IPS-NIHi7 (cell line): ENCODE measurements at regions not wholly inside any gene's neighbourhood (a gene's known extent, or its start where the extent isn't known, plus 50 kb on each side); places are given as distances from the start of the nearest gene placed in this dataset.
"Not testable (repeated sequence)": the region's sequence is repeated elsewhere in the genome, so short reads cannot be mapped to it uniquely, and the experiment has no call there.

Source experiments
- DNase-seq: peaks from one replicate; pipeline ENCODE4 v3.0.0; 2012; ENCODE audit warnings: mixed read lengths; ENCODE audit errors: extremely low spot score

DNA sequence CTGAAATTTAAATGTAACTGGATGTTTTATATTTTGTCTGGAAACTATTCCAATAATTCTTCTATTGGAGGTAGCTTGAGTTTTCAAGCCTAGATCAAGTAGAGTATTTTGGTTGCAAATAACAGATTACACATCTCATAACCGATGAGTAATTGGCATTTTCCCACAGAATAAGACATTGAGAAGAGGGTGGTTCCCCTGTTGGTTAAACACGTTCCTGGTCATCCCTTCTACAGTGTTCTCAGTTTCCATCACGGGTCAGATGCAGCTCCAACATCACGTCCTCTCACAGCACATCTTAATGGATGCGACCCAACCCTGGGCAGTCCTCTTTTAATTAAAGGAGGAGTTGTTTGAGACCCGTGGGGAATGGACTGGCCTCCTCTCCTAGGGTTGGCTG lies 149.0 kb upstream of the ZNF516 start:
- no peak for DNase-seq

DNA sequence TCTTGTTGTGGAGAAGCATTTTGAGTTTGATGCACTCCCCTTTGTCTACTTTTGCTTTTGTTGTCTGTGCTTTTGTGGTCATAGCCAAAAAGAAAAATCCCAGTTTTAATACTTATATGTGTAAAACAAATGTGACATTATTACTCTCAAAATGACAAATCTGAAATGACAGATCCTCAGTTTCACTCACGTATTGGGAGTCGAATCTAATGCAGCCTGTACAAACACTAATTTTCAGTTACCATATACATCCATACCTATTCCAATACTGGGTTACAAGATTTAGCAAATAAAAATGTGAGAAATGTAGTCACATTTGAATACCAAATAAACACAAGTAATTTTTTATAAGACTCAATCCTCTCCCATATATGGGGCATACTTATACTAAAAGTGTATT lies 148.2 kb upstream of the ZNF516 start:
- DNase-seq: no peak

DNA sequence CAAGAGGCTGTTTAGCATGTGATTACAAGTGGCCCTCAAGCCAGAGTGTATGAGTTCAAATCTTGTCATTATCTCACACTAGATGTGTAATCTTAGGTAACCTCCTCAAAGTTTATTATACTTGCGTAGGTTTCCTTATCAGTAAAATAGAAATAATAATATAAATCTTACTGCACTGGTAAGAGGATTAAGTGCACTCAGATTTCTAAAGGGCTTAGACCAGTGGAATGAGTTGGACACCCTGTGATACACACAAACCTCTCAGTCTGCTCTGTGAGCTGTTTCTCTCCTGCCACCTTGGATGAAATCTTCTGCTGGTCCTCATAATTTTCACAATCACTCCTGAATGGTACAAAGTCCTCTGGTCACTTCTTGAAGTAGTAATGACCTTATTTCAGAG lies 145.4 kb upstream of the ZNF516 start:
- DNase-seq: no peak

DNA sequence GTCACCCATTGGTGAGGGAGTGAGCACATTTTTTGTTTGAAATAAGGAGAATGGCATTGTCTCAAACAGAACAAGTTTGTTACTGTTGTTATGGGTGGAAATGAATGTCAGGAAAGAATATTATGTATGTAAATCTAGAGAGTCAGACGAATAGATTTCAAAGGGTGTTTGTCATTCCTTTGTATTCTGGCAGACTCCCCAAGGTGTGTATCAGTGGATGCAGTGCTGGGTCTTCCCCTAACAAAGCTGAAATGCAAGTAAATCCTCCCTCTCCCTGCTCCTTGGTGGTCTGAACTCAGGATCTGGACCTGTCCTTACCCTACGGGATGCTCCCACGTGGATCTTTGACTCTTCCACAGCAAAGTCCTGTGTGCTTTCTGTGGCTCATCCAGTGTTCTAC lies 139.5 kb upstream of the ZNF516 start:
- no peak for DNase-seq

DNA sequence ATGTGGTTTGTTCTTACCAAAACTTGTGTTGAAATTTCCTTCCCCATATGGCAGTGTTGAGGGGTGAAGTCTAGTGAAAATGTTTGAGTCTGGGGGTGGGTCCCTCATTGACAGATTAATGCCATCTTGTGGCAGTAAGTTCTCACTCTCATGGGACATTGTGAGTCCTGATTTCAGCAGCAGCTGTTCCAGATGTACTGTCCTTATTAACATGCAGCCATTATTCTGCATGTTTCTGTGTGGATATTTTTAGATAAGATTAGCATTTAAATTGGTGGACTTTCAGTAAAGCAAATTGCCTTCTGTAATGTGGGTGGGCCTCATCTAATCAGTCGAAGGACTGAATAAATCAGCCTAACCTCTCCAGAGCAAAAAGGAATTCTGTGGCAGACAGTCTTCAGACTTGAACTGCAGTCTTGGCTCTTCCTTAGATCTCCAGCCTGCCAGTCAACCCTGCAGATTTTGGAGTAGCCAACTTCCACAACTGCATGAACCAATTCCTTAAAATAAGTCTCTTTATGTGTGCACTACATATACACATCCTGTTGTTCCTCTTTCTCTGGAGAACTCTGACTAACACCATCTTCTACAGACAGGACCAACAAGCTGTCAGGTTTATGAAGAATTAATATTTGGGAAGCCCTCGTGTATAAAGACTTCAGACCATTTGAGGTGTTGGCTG lies 138.7 kb upstream of the ZNF516 start:
- no peak for DNase-seq

DNA sequence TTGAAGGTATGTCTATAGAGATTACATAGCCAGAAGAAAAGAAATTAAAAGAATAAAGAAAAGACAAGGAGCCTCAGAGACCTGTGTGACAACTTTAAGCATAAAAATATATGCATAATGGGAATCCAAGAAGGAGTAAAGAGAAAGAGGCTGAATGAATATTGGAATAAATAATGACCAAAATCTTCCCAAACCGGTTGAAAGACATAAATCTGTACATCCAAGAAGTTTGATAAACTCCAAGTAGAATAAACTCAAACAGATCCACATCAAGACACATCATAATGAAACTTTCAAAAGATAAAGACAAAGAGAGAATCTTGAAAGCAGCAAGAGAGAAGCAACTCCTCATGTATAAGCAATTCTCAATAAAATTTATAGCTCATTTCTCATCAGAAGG lies 132.4 kb upstream of the ZNF516 start:
- DNase-seq: no peak

DNA sequence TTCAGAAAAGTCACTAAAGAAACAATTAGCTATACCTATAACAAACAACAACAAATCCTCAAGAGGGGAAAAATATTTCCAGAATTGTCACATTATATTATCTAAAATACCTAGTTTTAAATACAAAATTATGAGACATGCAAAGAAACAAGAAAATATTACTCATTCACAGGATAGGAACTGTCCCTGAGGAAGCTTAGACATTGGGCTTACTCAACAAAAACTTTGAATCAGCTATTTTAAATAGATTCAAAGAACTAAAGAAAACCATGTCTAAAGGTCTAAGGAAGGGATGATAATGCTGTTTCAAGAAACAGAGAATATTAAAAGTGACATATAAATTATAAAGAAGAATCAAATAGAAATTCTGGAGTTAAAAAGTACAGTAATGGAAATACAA lies 131.9 kb upstream of the ZNF516 start:
- DNase-seq: no peak

DNA sequence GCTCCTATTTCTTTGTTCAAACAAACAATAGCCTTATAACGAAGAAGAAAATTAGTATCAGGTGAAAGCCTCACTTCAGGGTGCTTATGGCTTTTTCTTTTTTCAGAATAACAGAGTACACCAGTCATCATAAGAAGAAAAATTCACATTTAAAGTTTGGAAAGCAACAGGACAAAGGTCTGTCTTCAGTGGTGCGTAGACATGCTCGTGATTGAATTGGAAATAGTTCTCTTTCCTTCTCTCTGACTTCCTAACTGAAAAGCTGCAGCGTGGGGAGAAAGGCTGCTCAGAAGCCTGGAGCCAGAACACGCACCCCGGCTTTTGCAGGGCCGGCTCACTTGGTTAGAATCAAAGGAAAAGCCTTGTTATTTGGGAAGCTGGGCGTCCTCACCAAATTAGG lies 127.6 kb upstream of the ZNF516 start:
- no peak for DNase-seq

DNA sequence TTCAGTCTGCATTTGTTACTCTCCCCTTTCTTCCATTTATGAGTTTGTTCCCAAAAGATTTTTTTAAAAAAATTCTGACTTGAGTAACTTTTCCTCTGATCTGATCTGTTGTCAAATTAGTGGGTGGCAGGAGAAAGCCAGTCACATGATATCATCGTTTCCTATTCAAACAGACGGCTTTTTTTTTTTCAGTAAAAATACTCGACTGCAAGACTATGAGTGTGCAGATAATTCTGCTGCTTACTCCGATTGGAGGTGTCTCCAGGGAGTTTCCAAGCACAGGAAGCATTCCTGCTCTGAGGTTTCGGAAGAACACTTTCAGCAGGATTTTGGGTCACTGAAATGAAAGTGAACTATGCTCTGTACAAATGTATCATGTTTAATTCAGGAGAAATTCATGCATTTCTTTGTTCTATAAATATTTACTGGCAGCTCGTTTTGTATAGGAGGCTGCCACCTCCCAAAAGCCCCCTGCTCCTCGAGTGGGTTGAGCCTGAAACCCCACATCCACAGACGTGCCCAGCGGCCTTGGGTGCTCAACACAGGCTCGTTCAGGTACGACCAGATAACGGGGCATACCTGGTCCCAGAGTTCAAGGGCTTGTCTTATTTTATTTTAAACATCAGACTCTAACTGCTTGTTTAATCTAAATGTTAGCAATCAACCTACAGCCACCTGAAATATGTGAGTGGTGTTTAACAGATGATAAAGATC lies 126.9 kb upstream of the ZNF516 start:
- DNase-seq: no peak

DNA sequence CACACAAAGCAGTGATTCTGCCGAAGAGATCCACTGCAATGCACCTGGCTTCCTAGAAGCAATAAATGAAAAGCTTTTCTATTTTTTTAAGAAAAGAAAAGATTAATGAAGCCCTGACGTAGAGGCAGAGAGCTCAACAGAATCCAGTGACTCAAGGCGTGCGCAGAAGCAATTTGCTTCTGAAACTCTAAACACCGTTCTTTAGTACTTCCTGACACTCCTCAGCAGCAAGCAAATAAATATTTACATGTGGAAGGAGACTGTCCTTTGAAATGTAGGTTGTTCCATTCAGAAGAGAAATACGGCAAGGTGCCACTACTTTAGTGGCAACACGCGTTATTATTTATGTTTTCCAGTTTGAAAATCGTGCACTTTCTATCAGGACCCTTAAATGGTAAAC lies 126.2 kb upstream of the ZNF516 start:
- no peak for DNase-seq

DNA sequence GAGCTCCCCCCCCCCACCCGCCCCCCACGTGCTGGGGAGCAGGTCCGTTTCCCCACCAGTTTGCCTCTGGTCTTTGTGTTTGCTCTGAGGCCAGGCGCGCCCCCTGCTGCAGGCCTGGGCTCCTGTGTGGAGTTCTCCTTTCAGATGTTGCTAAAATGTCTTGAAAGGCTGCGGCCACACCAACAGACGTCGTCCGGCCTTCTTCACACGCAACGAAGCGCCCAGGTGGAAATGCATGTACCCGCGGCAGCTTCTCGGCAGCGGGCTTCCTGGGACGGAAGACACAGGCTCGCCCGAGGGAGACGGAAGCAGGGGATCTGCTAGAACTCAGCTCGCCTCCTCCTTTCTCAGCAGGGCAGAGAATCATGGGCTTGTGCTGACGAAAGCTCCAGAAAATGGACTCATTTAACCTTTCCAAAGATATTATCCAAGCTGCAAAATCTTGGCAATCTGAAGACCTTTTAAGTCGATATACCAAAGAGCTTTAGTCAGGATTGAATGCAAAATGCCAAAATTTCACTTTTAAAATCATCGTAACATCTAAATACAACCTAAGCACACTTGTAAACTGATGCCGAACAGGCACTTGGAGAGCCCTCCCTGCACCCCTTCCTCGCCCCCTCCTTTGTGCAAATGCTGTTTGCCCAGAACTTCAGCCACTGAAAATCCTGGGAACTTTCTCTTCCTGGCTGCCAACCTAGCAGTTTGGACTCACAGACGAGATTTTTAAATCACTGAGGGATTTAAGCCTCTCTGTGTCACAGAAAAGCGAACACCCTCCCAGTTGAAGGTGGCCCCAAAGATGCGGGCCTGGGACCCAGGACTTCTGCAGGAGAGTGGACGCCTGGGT lies 125.5 kb upstream of the ZNF516 start:
- DNase-seq: peak; percentile 82

DNA sequence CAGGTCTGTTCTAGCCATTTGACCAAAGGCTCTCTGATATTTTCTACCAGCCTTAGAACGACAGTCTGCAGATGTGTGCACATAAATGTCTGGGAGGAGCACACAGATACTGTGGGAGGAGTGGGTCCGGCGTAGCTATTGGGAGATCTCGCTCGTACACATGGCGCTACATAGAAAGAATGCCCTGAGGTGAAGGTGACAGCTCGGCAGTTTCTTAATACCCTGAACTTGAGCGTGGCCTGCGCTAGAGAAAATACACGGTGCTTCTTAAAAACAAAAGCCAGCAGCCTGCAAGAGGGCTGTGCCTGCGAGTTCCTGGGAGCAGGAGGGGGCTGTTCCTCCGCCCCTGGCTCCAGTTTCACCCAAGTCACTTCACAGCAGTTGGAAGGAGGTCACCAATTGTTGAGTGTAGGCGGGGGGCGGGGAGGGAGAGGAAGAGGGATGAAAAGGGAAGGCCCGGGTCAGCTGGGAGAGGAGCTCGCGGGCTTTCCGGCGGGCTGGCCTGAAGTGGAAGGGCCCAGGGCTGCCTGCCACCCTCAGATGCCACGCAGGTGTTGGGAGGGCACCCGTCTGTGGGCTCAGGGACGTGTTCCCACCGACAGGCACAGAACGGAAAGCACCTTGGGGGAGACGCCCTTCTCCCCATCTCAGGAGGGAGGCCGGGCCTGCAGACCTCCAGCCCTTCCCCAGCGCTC lies 124.7 kb upstream of the ZNF516 start:
- peak; percentile 72 for DNase-seq

DNA sequence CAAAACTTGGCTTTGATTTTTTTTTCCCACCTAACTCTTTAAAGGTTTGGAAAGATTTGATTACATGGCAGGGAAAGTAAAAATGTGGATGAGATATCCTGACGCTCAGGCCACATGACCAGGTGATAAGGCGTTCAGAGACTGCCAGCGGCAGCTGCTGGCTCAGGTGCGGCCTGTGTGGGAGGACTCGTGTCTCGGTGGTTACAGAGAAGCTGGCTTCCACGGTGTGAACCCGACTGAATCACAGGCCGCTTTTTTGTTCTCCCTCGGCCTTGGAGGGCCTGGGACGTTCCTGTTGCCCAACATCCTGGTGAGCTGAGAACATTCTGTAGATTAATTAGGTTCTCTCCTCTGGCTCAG lies 124.2 kb upstream of the ZNF516 start:
- peak; percentile 39 for DNase-seq

DNA sequence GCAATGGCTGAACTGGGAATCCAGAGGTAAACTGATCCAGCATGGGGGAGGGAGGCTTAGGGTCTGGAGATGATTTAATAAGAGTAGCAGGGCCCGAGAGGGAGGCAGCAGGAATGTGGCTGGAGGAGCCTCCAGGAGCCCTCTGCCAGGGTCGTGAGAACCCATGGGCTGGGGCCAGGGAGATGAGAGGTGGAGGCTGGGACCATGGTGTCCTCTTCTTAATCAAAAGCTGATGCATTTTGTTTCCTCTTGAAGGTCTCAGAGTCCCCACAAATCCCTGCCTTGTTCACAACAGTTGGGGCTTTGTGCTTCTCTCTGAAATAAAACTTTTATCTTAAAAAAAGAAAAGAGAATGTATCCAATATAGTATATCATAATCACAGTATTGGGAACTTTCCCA lies 123.7 kb upstream of the ZNF516 start:
- no peak for DNase-seq

DNA sequence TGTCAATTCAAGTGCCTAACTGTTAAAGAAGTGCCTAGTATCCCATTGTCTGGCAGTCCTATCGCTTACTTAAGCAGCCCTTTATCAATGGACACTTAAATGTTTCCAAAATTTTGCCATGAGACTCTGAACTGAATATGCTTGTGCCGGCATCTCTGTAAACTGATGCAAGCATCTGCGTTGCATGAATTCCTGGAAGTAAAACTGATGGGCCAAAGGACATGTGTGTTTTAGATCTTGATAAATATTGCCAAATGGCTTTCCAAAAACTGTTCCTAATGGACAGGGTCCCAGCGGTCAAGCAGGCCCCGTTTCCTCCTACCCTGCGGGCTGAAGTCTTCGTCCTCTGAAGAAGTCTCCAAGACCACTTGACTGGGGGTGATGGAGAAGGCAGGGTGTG lies 121.3 kb upstream of the ZNF516 start:
- DNase-seq: no peak

DNA sequence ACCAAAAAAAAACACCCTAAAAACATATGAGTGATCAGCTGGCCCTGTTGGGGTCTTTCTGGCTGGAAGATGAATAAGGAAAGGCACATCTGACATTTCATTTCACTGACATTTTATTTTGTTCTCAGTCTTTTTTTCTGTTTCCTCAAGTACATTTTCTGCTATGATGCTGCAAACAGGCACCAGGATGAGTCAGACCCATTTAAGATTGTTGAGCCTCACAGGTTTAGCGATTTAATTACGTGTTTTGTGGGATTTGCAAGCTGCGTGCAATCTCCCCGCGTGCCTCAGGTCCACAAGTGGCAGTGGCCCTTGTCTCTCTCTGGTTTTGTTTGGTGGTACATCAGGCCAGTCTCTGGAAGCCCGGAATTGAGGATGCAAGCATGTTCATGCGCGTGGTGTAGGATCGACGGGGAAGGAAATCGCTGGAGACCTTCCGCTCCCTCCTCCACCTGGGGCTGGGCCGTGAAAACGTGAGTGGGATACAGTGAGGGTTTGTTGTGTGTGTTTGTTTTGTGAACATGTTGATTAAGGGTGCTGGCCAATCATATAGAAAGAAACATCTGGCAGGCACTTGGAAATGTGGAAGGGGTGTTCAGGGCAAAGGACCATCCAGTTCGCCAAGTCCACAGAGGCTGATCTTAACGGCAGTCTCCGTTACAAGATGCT lies 120.2 kb upstream of the ZNF516 start:
- no peak for DNase-seq

DNA sequence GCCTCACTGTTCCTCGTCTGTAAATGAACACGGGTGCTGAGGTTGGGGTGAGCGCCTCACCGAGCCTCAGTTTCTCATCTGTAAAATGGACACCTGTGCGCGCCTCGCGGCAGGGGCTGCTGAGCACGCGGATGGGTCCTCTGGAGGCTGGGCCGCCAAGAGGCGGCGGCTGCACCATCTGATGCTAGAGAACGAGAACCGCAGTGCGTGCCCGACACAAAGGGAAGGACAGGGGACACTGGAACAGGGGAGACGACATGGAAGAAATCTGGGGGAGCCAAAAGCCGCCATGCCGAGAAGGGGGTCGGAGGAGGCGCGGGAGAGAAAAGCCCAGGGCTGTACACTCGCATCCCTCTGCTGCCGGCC lies 118.7 kb upstream of the ZNF516 start:
- DNase-seq: no peak

DNA sequence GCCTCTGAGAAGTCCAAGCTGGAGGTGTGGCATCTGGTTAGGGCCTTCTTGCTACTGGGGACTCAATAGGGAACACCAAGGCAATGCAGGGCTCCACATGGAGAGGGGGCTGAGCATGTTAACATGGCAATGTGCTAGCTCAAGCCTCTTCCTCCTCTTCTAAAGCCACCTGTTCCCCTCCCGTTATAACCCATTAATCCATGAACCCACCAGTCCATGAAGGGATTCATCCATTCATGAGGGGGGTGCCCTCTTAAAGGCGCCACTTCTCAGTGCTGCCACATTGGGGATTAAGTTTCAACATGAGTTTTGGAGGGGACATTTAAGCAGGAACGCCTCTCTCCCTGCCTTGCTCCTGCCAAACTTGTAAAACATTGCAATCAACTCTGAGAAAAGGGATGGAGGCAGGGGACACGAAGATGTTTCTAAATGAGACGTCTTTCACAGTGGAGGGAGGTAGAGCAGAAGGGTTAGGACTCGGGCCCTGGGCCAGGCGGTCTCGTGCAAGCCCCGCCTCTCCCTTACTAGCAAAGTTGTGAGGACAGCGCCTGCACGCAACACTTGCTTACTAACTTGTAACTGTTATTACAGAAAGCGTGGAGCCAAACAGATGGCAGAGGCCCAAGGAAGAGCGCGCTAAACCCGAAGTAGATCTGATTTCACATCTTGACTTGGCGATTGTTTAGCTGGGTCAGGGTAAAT lies 118.2 kb upstream of the ZNF516 start:
- DNase-seq: no peak

DNA sequence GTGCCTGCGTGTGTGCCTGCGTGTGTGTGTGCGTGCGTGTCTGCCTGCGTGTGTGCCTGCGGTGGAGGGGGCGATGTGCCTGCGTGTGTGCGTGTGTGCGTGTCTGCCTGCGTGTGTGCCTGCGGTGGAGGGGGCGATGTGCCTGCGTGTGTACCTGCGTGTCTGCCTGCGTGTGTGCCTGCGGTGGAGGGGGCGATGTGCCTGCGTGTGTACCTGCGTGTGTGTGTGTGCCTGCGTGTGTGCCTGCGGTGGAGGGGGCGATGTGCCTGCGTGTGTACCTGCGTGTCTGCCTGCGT lies 116.7 kb upstream of the ZNF516 start:
- not testable (repeated sequence) for DNase-seq

DNA sequence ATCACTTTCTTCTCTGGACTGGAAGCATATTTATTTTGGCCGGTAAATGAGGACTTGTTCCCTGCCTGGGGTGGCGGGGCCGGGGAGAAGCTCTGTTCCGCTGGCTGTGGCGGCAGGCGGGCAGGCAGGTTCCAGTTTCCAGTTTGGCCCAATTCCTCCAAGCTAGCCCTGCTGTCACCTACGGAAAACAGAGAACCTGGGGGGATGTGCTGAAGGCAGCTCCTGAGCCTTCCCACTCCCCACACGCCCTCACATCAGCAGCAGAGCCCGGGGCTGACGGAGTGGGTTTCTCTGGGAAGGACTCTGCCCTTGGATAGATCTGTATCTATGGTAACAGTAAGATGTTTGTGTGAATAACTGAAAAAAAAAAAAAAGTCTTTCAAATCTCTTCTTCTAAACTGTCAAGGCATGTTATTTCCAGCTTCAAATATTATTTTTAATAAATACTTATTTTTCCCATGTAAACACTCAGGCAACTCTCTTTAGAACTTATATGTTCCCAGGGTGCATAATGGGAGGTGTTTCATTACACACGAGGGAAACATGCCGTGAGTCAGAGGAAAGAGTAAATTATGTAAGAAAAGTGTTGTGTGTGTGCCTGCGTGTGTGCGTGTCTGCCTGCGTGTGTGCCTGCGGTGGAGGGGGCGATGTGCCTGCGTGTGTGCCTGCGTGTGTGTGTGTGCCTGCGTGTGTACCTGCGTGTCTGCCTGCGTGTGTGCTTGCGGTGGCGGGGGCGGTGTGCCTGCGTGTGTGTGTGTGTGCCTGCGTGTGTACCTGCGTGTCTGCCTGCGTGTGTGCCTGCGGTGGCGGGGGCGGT lies 116.1 kb upstream of the ZNF516 start:
- no peak for DNase-seq

DNA sequence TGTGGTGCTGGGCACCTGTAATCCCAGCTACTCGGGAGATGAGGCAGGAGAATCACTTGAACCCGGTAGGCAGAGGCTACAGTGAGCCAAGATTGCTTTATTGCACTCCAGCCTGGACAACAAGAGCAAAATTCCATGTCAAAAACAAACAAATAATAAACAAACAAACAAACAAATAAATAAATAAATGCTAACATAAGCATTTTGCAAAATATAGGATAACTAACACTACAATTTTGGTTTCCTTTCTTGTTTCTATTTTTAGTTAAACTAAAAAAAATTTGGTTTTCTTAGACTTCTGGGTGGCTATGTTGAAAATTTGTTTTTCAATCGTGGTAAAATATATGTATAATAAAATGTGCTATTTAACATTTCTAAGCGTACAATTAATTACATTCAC lies 115.0 kb upstream of the ZNF516 start:
- DNase-seq: no peak
